AG10803 (cell line): ENCODE measurements at regions not wholly inside any gene's neighbourhood (a gene's known extent, or its start where the extent isn't known, plus 50 kb on each side); places are given as distances from the start of the nearest gene placed in this dataset.

Source experiments
- DNase-seq: peaks from one replicate; pipeline ENCODE4 v3.0.0; 2010; ENCODE audit warnings: low read depth
- H3K4me3 ChIP-seq: 2 replicates; pipeline ENCODE4 v1.5.1; 2011; ENCODE audit warnings: mild to moderate bottlenecking, low read length, control low read depth
- TF ChIP-seq, protein P1 (sequence below): conservative IDR thresholded peaks from 2 replicates; pipeline ENCODE4 v1.5.1; 2011; ENCODE audit warnings: mild to moderate bottlenecking, low read length, control low read depth, inconsistent platforms

- TF ChIP-seq, protein P1, sequence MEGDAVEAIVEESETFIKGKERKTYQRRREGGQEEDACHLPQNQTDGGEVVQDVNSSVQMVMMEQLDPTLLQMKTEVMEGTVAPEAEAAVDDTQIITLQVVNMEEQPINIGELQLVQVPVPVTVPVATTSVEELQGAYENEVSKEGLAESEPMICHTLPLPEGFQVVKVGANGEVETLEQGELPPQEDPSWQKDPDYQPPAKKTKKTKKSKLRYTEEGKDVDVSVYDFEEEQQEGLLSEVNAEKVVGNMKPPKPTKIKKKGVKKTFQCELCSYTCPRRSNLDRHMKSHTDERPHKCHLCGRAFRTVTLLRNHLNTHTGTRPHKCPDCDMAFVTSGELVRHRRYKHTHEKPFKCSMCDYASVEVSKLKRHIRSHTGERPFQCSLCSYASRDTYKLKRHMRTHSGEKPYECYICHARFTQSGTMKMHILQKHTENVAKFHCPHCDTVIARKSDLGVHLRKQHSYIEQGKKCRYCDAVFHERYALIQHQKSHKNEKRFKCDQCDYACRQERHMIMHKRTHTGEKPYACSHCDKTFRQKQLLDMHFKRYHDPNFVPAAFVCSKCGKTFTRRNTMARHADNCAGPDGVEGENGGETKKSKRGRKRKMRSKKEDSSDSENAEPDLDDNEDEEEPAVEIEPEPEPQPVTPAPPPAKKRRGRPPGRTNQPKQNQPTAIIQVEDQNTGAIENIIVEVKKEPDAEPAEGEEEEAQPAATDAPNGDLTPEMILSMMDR = no peak
- no peak for DNase-seq
- no peak overlapping the region for H3K4me3 ChIP-seq
Observed at GRCh38 chr14:98411154-98411553, 860.8 kb downstream of the BCL11B start.

- no peak overlapping the region for H3K4me3 ChIP-seq
- no peak for DNase-seq
- TF ChIP-seq, protein P1 = no peak
Observed at GRCh38 chr14:98412431-98412830, 859.6 kb downstream of the BCL11B start.

- no peak overlapping the region for H3K4me3 ChIP-seq
- DNase-seq = no peak
- TF ChIP-seq, protein P1 = no peak
Observed at GRCh38 chr14:98415766-98416165, 856.2 kb downstream of the BCL11B start.

DNA sequence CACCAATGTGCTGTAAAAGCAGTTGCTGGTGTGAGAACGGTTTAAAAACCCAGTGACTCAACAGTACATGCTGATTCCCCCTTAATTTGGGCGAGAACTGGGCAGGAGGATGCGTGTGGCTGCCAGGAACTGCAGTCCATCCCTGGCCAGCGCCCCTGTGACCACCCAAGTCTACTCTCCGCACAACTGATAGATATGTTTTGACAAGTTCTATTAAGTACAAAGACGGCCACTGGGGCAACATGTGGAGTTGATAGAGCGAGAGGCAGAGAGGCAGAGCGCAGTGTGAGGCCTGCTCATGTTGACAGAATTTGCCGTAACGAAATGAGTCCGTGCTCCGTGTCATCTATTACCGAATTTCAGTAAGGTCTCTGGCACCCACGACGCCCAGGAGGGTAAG is 855.0 kb downstream of the BCL11B start:
- TF ChIP-seq, protein P1 = no peak
- H3K4me3 ChIP-seq = no peak overlapping the region
- DNase-seq = no peak

GRCh38 chr14:98428483-98428994 is 843.5 kb downstream of the BCL11B start:
- TF ChIP-seq, protein P1 = no peak
- no peak for DNase-seq
- H3K4me3 ChIP-seq = no peak overlapping the region

DNA sequence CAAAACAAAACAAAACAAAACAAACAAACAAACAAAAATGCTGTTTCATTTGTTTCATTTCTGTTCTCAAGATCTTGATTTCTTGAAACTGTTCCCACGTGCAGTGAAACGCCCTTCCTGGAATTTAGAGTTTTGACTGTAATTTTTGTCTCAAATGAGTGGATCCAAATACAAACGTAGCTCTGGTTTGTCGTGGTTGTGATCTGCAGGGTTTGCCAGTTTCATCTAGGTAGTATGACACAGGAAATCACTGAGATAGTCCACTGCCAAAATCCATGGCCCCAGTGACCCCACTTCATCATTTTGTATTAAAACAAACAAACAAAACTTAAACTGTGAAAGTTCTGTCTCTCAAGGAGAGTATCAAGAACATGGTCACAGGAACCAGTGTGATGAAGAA is 838.6 kb downstream of the BCL11B start:
- DNase-seq = no peak
- TF ChIP-seq, protein P1 = no peak
- no peak overlapping the region for H3K4me3 ChIP-seq

- DNase-seq = no peak
- TF ChIP-seq, protein P1 = no peak
- H3K4me3 ChIP-seq = no peak overlapping the region
Observed at GRCh38 chr14:98437113-98437512, 834.9 kb downstream of the BCL11B start.
